Middle frontal gyrus (tissue), 1 donor: ENCODE measurements at regions not wholly inside any gene's neighbourhood (a gene's known extent, or its start where the extent isn't known, plus 50 kb on each side); places are given as distances from the start of the nearest gene placed in this dataset.
"Not testable (repeated sequence)": the region's sequence is repeated elsewhere in the genome, so short reads cannot be mapped to it uniquely, and the experiment has no call there.

ENCODE experiments used
- DNase-seq: peaks from one replicate; pipeline ENCODE4 v3.0.0-alpha.2; 2015; ENCODE audit warnings: low spot score; ENCODE audit errors: extremely low spot score

- no peak for DNase-seq
Observed at GRCh38 chr4:72786401-72786990, 217.5 kb upstream of the ADAMTS3 start.

GRCh38 chr4:72779241-72779640 is 210.2 kb upstream of the ADAMTS3 start:
- no peak for DNase-seq

- DNase-seq = no peak
Observed at GRCh38 chr4:72777436-72777835, 208.4 kb upstream of the ADAMTS3 start.

GRCh38 chr4:72770708-72771107 is 201.7 kb upstream of the ADAMTS3 start:
- DNase-seq = no peak

- DNase-seq = peak; percentile 53
Observed at GRCh38 chr4:72768364-72768763, 199.3 kb upstream of the ADAMTS3 start.

- DNase-seq = no peak
Observed at GRCh38 chr4:72767618-72768302, 198.7 kb upstream of the ADAMTS3 start.

GRCh38 chr4:72765788-72766187 is 196.8 kb upstream of the ADAMTS3 start:
- DNase-seq = not testable (repeated sequence)

GRCh38 chr4:72761368-72762038 is 192.5 kb upstream of the ADAMTS3 start:
- peak; percentile 22 for DNase-seq

- not testable (repeated sequence) for DNase-seq
Observed at GRCh38 chr4:72753414-72753813, 184.4 kb upstream of the ADAMTS3 start.

- DNase-seq = no peak
Observed at GRCh38 chr4:72744103-72744725, 175.2 kb upstream of the ADAMTS3 start.

GRCh38 chr4:72743078-72743477 is 174.1 kb upstream of the ADAMTS3 start:
- no peak for DNase-seq

GRCh38 chr4:72715299-72715698 is 146.3 kb upstream of the ADAMTS3 start:
- no peak for DNase-seq

- DNase-seq = no peak
Observed at GRCh38 chr4:72714482-72715279, 145.7 kb upstream of the ADAMTS3 start.

- DNase-seq = no peak
Observed at GRCh38 chr4:72712997-72713396, 144.0 kb upstream of the ADAMTS3 start.

GRCh38 chr4:72709475-72709874 is 140.5 kb upstream of the ADAMTS3 start:
- no peak for DNase-seq

GRCh38 chr4:72706684-72707083 is 137.7 kb upstream of the ADAMTS3 start:
- DNase-seq = no peak

- not testable (repeated sequence) for DNase-seq
Observed at GRCh38 chr4:72704925-72705640, 136.1 kb upstream of the ADAMTS3 start.

- DNase-seq = no peak
Observed at GRCh38 chr4:72702948-72703347, 133.9 kb upstream of the ADAMTS3 start.

GRCh38 chr4:72701987-72702819 is 133.2 kb upstream of the ADAMTS3 start:
- no peak for DNase-seq

- DNase-seq = no peak
Observed at GRCh38 chr4:72690771-72691170, 121.8 kb upstream of the ADAMTS3 start.
